Bronchial epithelial cell (primary cell): ENCODE measurements at regions not wholly inside any gene's neighbourhood (a gene's known extent, or its start where the extent isn't known, plus 50 kb on each side); places are given as distances from the start of the nearest gene placed in this dataset.
"Not testable (repeated sequence)": the region's sequence is repeated elsewhere in the genome, so short reads cannot be mapped to it uniquely, and the experiment has no call there.

Experiments
- DNase-seq: peaks from one replicate; pipeline ENCODE4 v3.0.0-alpha.2; 2010; ENCODE audit warnings: low read depth
- FAIRE-seq: peaks from 2 replicates; lab custom pipeline; 2011; peaks lifted over from hg19 to GRCh38; lab: Jason Lieb, UNC
- H3K27me3 ChIP-seq: 2 replicates; pipeline ENCODE4 v1.5.1; 2011; ENCODE audit warnings: low read length; ENCODE audit not compliant: control insufficient read depth, insufficient read depth
- H3K36me3 ChIP-seq: 2 replicates; pipeline ENCODE4 v1.5.1; 2011; ENCODE audit warnings: low read length; ENCODE audit not compliant: control insufficient read depth, insufficient read depth
- H3K4me3 ChIP-seq: 2 replicates; pipeline ENCODE4 v1.5.1; 2011; ENCODE audit warnings: mild to moderate bottlenecking, low read depth, low read length, control low read depth
- CTCF ChIP-seq: IDR thresholded peaks from 2 replicates; pipeline ENCODE4 v1.5.1; 2011; ENCODE audit warnings: mild to moderate bottlenecking, moderate library complexity, low read length, control low read depth, inconsistent platforms; ENCODE audit not compliant: insufficient read depth, severe bottlenecking

- H3K36me3 ChIP-seq = no peaks in the 10 kb centered on the region
- FAIRE-seq = no peak
- DNase-seq = no peak
- no peak for TF ChIP-seq CTCF
- no peak overlapping the region for H3K4me3 ChIP-seq
- H3K27me3 ChIP-seq = no peaks in the 10 kb centered on the region
Measured at GRCh38 chr3:153495422-153495821, 333.4 kb downstream of the RAP2B start.

GRCh38 chr3:153502682-153503081 lies 340.7 kb downstream of the RAP2B start:
- Histone ChIP-seq H3K27me3 (no peaks in the 10 kb centered on the region), H3K36me3 (no peaks in the 10 kb centered on the region), H3K4me3 (no peak overlapping the region)
- DNase-seq (no peak), FAIRE-seq (no peak)
- no peak for TF ChIP-seq CTCF

GRCh38 chr3:153503873-153504272 lies 341.8 kb downstream of the RAP2B start:
- Histone ChIP-seq H3K27me3 (no peaks in the 10 kb centered on the region), H3K4me3 (no peak overlapping the region), H3K36me3 (no peaks in the 10 kb centered on the region)
- FAIRE-seq (no peak), DNase-seq (peak; percentile 47)
- no peak for TF ChIP-seq CTCF

DNA sequence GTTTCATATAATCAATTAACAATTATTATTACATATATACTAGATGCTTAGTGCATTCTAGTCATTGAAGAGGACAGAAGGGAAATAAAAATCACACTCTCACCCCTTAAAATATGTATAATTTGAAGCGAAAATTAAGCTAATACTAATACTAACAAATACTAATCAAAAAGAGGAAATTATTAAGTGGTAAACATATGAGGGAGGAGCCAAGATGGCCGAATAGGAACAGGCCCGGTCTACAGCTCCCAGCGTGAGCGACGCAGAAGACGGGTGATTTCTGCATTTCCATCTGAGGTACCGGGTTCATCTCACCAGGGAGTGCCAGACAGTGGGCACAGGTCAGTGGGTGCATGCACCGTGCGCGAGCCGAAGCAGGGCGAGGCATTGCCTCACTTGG lies 344.2 kb downstream of the RAP2B start:
- FAIRE-seq, H3K4me3 ChIP-seq, DNase-seq, H3K27me3 ChIP-seq, H3K36me3 ChIP-seq: not testable (repeated sequence)

GRCh38 chr3:153506686-153507085 lies 344.7 kb downstream of the RAP2B start:
- not testable (repeated sequence) for H3K36me3 ChIP-seq, FAIRE-seq, H3K4me3 ChIP-seq, H3K27me3 ChIP-seq
- DNase-seq = peak; percentile 1

- TF ChIP-seq CTCF = peak; percentile 38
- no peaks in the 10 kb centered on the region for H3K27me3 ChIP-seq
- no peak overlapping the region for H3K4me3 ChIP-seq
- peak; percentile 26 for DNase-seq
- H3K36me3 ChIP-seq = no peaks in the 10 kb centered on the region
- no peak for FAIRE-seq
Measured at GRCh38 chr3:153513236-153513635, 351.2 kb downstream of the RAP2B start.

GRCh38 chr3:153528473-153528872 lies 366.4 kb downstream of the RAP2B start:
- no peak overlapping the region for H3K4me3 ChIP-seq
- TF ChIP-seq CTCF = no peak
- no peaks in the 10 kb centered on the region for H3K27me3 ChIP-seq
- no peak for DNase-seq
- no peaks in the 10 kb centered on the region for H3K36me3 ChIP-seq
- FAIRE-seq = no peak
